GM18909 (cell line): ENCODE measurements at regions not wholly inside any gene's neighbourhood (a gene's known extent, or its start where the extent isn't known, plus 50 kb on each side); places are given as distances from the start of the nearest gene placed in this dataset.
"Not testable (repeated sequence)": the region's sequence is repeated elsewhere in the genome, so short reads cannot be mapped to it uniquely, and the experiment has no call there.

Experiments used
- ATAC-seq: cut with Tn5 transposase; IDR thresholded peaks from one replicate; pipeline ENCODE4 v1.9.1; 2021; ENCODE audit warnings: mild to moderate bottlenecking; ENCODE audit not compliant: unreplicated experiment, poor library complexity

GRCh38 chr14:58969951-58970751 lies 218.3 kb upstream of the DAAM1 start:
- no peak for ATAC-seq

GRCh38 chr14:58972233-58973017 lies 216.0 kb upstream of the DAAM1 start:
- no peak for ATAC-seq

GRCh38 chr14:58977366-58977765 lies 211.1 kb upstream of the DAAM1 start:
- ATAC-seq: no peak

GRCh38 chr14:58978343-58978742 lies 210.1 kb upstream of the DAAM1 start:
- no peak for ATAC-seq

GRCh38 chr14:58979325-58979724 lies 209.1 kb upstream of the DAAM1 start:
- ATAC-seq: no peak

GRCh38 chr14:58981840-58982239 lies 206.6 kb upstream of the DAAM1 start:
- ATAC-seq: no peak

GRCh38 chr14:58985786-58986185 lies 202.7 kb upstream of the DAAM1 start:
- no peak for ATAC-seq

GRCh38 chr14:58987591-58987990 lies 200.9 kb upstream of the DAAM1 start:
- ATAC-seq: no peak

GRCh38 chr14:58992935-58993334 lies 195.5 kb upstream of the DAAM1 start:
- no peak for ATAC-seq

- no peak for ATAC-seq
These were observed 194.3 kb upstream of the DAAM1 start for GRCh38 chr14:58994130-58994529.

- ATAC-seq: no peak
These were observed 184.5 kb upstream of the DAAM1 start for GRCh38 chr14:59004012-59004411.

GRCh38 chr14:59006179-59006578 lies 182.3 kb upstream of the DAAM1 start:
- not testable (repeated sequence) for ATAC-seq

GRCh38 chr14:59009967-59010366 lies 178.5 kb upstream of the DAAM1 start:
- no peak for ATAC-seq

- ATAC-seq: no peak
These were observed 174.7 kb upstream of the DAAM1 start for GRCh38 chr14:59013672-59014298.

GRCh38 chr14:59015482-59015881 lies 173.0 kb upstream of the DAAM1 start:
- ATAC-seq: no peak

GRCh38 chr14:59017285-59017965 lies 171.0 kb upstream of the DAAM1 start:
- ATAC-seq: no peak

- no peak for ATAC-seq
These were observed 170.0 kb upstream of the DAAM1 start for GRCh38 chr14:59018460-59018859.

- no peak for ATAC-seq
These were observed 169.5 kb upstream of the DAAM1 start for GRCh38 chr14:59018978-59019377.

GRCh38 chr14:59020382-59020781 lies 168.1 kb upstream of the DAAM1 start:
- ATAC-seq: no peak

- ATAC-seq: no peak
These were observed 166.3 kb upstream of the DAAM1 start for GRCh38 chr14:59022144-59022543.

- ATAC-seq: no peak
These were observed 162.4 kb upstream of the DAAM1 start for GRCh38 chr14:59026081-59026480.
